D721Med (cell line): ENCODE measurements at regions not wholly inside any gene's neighbourhood (a gene's known extent, or its start where the extent isn't known, plus 50 kb on each side); places are given as distances from the start of the nearest gene placed in this dataset.

ENCODE experiments used
- DNase-seq: peaks from one replicate; pipeline ENCODE4 v3.0.0; 2011; ENCODE audit warnings: low spot score; ENCODE audit not compliant: insufficient read length
- FAIRE-seq: peaks from 2 replicates; lab custom pipeline; 2011; peaks lifted over from hg19 to GRCh38; lab: Jason Lieb, UNC
- TF ChIP-seq, protein P1 (sequence below): IDR thresholded peaks from 2 replicates; pipeline ENCODE4 v1.5.1; 2012; ENCODE audit warnings: mild to moderate bottlenecking, control low read depth; ENCODE audit not compliant: insufficient read depth; ENCODE audit errors: missing control alignments

DNA sequence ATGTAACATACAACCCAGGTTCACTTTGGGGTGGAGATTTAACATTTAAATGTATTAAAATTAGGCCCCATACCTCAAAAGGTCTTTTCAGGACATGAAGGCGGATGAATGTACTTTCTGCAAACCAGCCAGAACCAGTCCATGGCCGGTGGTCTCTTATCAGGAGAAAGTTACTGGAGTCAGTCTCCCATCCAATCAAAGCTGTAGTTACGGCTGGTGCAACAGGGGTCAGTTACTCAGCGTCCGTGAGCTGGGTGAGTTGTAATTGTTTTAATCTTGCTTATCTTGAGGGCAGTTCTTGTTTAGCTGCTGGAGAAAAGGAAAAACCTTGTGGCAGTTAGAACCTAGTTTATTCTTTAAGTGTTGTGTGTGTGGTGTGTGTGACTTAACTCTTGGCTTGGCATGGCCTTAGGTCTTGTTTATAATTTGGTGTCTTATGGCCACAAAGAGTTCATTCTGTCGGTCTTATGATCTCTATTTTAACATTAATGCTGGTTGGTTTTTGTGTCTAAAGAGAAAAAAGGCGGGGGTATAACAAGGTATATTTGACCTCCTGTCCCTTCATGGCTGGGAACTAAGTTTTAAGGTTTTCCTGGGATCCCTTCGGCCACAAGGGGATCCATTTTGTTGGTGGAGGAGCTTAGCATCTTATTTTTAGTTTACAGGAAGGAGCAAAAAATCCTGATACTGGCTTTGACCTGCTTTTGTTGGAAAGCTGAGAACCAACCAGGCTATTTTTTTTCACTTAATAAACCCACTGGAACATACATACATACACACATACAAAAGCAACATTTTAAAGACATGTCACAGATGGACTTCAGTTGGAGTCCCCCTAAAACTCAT is 143.5 kb upstream of the NCK2 start:
- no peak for FAIRE-seq
- TF ChIP-seq, protein P1, sequence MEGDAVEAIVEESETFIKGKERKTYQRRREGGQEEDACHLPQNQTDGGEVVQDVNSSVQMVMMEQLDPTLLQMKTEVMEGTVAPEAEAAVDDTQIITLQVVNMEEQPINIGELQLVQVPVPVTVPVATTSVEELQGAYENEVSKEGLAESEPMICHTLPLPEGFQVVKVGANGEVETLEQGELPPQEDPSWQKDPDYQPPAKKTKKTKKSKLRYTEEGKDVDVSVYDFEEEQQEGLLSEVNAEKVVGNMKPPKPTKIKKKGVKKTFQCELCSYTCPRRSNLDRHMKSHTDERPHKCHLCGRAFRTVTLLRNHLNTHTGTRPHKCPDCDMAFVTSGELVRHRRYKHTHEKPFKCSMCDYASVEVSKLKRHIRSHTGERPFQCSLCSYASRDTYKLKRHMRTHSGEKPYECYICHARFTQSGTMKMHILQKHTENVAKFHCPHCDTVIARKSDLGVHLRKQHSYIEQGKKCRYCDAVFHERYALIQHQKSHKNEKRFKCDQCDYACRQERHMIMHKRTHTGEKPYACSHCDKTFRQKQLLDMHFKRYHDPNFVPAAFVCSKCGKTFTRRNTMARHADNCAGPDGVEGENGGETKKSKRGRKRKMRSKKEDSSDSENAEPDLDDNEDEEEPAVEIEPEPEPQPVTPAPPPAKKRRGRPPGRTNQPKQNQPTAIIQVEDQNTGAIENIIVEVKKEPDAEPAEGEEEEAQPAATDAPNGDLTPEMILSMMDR, result no peak
- DNase-seq, result no peak

DNA sequence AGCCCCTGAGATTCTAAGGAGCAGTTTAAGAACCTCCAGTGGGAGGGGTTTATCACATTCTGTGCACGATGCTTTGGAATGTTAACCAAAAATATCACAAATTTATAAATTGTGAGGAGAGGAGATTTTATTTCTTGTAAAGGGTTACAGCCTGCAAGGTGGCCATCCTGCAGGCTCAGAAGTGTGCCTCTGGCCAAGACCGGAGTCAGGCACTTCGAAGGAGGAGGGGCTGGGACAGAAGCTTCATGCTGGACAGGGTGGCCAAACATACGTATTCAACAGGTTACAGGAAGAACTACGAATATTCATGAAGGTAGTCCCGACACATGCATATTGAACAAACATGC is 144.1 kb upstream of the NCK2 start:
- TF ChIP-seq, protein P1, result no peak
- DNase-seq, result no peak
- no peak for FAIRE-seq

DNA sequence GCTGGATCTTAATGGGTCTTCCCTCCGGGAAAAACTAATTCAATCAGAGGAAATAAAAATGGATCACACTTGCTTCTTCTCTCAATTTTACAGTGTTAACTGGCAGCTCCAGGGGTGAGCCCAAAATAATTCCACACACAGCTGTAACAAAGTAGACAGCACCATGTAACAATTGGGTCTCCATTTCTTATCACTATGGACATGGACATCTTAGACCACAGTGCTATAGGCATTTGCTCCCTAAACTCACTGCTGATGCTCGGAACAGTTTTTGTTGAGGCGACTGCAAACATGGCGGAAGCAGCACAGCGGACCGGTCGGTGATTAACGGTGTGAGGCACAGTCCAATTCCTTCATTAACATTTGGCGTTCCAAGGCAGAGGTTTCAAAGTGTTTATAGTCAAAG is 144.7 kb upstream of the NCK2 start:
- TF ChIP-seq, protein P1, result no peak
- DNase-seq (no peak), FAIRE-seq (no peak)

DNA sequence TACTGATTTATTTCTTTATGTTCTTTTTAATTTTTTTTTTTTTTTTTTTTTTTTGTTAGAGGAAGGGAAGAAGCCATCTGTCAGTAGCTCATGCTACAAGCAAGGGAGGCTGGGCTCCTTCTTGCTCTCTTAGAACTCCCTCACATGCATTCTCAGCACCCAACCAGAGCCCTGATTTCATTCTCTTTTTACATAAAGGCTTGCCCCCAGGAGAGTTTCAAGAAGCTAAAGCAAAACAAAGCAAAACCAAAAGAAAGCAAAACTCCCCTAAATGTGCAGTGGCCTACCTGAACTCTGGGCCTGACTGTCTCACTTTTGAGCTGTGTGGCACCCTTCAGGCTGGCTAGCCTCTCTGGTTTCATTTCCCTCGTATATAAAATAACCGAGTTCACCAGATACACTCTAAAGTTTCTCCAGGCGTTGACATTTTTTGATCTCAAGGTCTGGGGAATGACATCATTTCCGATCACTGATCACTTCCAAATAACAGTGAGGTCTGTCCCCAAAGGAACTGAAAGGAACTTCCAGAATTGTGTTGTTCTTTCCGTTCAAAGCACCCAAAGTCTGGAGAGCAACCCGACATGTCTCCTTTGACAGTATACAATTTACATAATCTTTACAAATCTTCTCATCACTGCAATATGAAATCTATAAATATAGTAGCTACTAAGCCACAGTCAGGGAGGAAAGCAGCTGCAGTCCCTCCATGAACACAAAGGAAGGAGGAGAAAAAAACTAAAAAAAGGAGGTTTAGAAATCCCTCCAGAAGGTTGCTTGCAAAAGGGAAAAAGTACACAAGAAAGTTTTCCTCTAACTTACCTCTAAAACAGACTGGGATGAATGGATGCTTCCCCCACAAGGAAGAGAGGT is 145.6 kb upstream of the NCK2 start:
- no peak for DNase-seq
- TF ChIP-seq, protein P1, result no peak
- no peak for FAIRE-seq

DNA sequence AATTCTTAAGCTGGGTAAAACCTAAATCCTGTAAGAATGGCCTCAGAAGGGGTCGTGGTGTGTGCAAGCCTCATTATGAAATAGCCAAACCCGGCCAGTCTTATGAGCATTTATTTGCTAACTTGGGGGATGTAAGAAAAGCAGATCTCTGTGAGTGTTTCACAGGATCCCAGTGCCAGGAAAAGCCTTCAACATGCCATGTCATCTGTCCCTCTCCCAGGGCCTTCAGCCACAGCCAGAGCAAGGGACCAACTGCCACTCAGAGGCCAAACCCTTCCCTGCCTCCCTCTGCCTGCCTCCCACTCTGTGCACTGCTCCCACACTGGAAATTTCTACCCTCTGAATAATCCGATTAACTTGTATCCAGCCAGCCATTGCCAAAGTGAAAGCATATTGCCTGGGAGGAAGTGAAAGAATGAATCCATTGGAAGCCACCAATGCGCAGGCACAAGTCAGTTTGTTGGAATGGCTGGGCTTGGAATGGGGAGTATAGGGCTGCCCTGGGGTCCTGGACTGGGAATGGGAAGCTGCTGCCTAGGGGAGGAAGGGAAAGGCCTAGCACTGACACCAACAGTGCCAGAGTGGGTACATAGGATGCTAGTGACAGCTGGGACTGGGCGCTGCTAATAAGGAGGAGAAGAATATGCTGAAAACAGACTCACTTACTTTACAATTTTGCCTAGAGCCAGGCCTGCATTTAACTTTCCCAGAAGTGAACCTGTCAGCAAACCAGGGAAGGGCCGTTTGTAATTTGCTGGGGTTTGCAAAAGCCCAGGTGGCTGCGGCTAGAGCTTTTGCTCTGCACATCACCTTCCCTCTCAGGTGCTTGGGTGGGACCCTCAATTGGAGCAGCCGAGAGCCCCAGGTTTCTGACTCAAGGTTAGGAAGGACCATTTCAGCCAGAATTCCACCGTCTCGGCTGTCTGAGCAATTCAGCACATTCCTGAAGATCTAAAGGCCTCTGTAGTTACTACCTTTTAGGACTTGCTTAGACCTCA is 146.6 kb upstream of the NCK2 start:
- TF ChIP-seq, protein P1, result no peak
- DNase-seq, result no peak
- FAIRE-seq, result no peak

DNA sequence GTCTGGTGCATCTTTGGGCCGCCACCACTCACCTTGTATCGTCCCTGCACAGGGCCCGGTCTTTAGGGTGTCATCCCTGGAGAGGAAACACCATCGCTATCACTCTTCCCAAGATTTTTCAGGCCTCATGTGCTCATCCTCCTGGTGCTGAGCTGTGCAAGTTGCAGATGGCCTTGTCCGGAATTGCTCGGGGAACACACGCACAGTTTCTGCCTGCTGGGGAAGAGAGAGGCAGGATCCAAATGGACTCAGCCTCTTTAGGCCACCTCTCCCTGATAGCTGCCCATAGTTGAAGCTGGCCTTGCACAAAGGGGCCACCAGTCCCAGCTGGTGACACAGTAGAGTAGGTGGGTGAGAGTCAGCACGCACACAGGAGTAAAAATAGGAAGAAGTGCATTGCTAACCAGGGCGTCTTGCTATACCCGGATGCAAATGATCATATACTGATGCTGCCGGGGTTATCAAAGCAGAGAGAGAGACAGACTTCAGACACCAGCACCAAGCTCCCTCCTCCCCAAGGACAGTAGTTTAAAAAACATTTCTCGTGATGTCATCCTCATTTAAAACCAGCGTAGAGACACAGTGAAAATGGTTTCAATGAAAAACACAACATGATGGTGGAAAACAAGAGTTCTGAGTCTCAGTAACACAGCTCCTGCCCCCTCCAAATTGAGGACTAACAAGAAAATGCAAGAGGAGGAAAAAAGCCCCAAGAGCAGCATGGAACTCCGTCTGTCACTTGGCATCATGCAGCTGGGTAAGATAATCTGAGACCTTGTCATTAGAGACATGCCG is 147.5 kb upstream of the NCK2 start:
- peak; percentile 38 for FAIRE-seq
- TF ChIP-seq, protein P1, result no peak
- DNase-seq, result no peak
